ENCODE measurements at regions not wholly inside any gene's neighbourhood (a gene's known extent, or its start where the extent isn't known, plus 50 kb on each side); places are given as distances from the start of the nearest gene placed in this dataset.

DNA sequence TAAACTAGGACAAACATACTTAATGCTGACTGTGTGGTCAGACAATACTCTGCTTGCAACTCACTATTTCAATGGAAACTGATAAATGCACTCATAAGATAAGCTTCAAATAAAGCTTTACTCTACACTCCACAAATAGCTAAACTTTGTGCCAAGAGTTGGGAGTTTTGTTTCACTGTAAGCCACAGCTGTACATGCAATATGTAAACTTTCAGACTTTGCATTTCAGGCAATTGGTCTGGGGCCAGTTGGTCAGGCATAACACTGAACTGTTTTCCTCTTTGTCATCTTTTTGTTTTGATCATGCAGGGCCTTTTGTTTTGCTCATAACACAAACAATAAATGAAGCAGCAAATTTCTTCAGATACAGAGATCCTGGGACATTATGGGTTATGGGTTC, 426.2 kb downstream of the IPO8 start:
- peaks cover 8 to 21% (median 11%) of the 10 kb centered on the region in 3 donors for H3K9me3 Mint-ChIP-seq
- no peak overlapping the region for H3K27ac ChIP-seq (ENCODE audit: low read length)
- H3K4me3 ChIP-seq (ENCODE audit: control insufficient read depth in 1 of 2, extremely low read depth in 1 of 2, low read length in 1 of 2) = no peak overlapping the region
- H3K27me3 ChIP-seq (replicated peaks in 1 of 2; ENCODE audit: control insufficient read depth in 2 of 2, extremely low read depth in 1 of 2, insufficient read depth in 2 of 2, low read length in 1 of 2) = no peaks in the 10 kb centered on the region
- no peaks in the 10 kb centered on the region for H3K9me3 ChIP-seq
- ATAC-seq (replicated peaks in 1 of 4) (no peak), DNase-seq (no peak)
- ChIA-PET CTCF (no interaction called here), POLR2A (no interaction called here)
- no peak overlapping the region for H3K4me3 Mint-ChIP-seq
- H3K4me1 ChIP-seq (ENCODE audit: control insufficient read depth in 1 of 2, extremely low read depth in 1 of 2, insufficient read depth in 2 of 2, low read length in 2 of 2) = no peaks in the 10 kb centered on the region
- H3K27me3 Mint-ChIP-seq = no peaks in the 10 kb centered on the region
- H3K36me3 Mint-ChIP-seq = no peaks in the 10 kb centered on the region
- no peaks in the 10 kb centered on the region for H3K4me1 Mint-ChIP-seq
- no peak overlapping the region for H3K27ac Mint-ChIP-seq
- no peaks in the 10 kb centered on the region for H3K36me3 ChIP-seq (ENCODE audit: control insufficient read depth in 2 of 2, extremely low read depth in 1 of 2, insufficient read depth in 1 of 2, low read length in 1 of 2)

DNA sequence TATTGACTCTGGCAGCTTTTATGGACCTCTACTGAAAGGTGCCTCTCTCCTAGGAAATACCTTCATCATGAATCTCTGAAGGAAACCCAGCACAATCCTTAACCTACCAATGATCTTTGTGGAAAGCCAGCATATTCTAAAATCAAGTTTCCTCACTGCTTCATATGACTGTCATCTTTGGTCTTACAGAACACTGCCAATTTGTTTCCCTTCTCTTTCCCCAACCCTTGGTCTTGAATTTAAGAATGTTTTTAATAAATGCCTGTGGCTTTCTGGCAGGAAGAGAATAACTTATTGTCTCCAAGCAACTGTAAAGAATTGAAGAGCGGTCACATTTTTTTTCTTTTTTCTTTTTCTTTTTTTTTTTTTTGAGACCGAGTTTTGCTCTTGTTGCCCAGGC, 427.6 kb downstream of the IPO8 start:
- no peaks in the 10 kb centered on the region for H3K9me3 ChIP-seq
- no peak for ATAC-seq (replicated peaks in 1 of 4)
- H3K27ac Mint-ChIP-seq = no peak overlapping the region
- DNase-seq = no peak
- H3K27me3 ChIP-seq (replicated peaks in 1 of 2; ENCODE audit: control insufficient read depth in 2 of 2, extremely low read depth in 1 of 2, insufficient read depth in 2 of 2, low read length in 1 of 2) = no peaks in the 10 kb centered on the region
- H3K36me3 Mint-ChIP-seq = no peaks in the 10 kb centered on the region
- H3K36me3 ChIP-seq (ENCODE audit: control insufficient read depth in 2 of 2, extremely low read depth in 1 of 2, insufficient read depth in 1 of 2, low read length in 1 of 2) = no peaks in the 10 kb centered on the region
- no peaks in the 10 kb centered on the region for H3K4me1 ChIP-seq (ENCODE audit: control insufficient read depth in 1 of 2, extremely low read depth in 1 of 2, insufficient read depth in 2 of 2, low read length in 2 of 2)
- H3K4me3 ChIP-seq (ENCODE audit: control insufficient read depth in 1 of 2, extremely low read depth in 1 of 2, low read length in 1 of 2) = no peak overlapping the region
- no CpG with 5 or more reads among the region's 2 CpGs for WGBS (ENCODE audit: insufficient coverage)
- no peak overlapping the region for H3K27ac ChIP-seq (ENCODE audit: low read length)
- ChIA-PET POLR2A (no interaction called here), CTCF (no interaction called here)
- H3K27me3 Mint-ChIP-seq = no peaks in the 10 kb centered on the region
- H3K4me3 Mint-ChIP-seq = no peak overlapping the region
- no peaks in the 10 kb centered on the region for H3K4me1 Mint-ChIP-seq
- H3K9me3 Mint-ChIP-seq = peaks cover 2 to 16% (median 5%) of the 10 kb centered on the region in 3 donors

DNA sequence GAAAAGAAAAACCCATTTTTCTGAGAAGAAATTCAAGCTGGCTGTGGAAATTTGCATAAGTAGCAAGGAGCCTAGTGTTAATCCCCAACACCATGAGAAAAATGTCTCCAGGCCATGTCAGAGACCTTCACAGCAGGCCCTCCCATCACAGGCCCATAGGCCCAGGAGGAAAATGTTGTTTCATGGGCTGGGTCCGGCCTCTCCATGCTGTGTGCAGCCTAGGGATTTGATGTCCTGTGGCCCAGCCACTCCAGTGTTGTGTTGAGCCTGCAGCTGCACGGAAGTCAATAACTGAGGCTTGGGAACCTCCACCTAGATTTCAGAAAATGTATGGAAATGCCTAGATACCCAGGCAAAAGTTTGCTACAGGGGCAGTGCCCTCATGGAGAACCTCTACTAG, 432.2 kb downstream of the IPO8 start:
- H3K4me1 Mint-ChIP-seq = no peaks in the 10 kb centered on the region
- no peak overlapping the region for H3K27ac Mint-ChIP-seq
- H3K9me3 Mint-ChIP-seq = peaks cover 6 to 15% (median 12%) of the 10 kb centered on the region in 3 donors
- DNase-seq (no peak), ATAC-seq (replicated peaks in 1 of 4) (no peak)
- Histone ChIP-seq H3K4me3 (ENCODE audit: control insufficient read depth in 1 of 2, extremely low read depth in 1 of 2, low read length in 1 of 2) (no peak overlapping the region), H3K27me3 (replicated peaks in 1 of 2; ENCODE audit: control insufficient read depth in 2 of 2, extremely low read depth in 1 of 2, insufficient read depth in 2 of 2, low read length in 1 of 2) (no peaks in the 10 kb centered on the region), H3K4me1 (ENCODE audit: control insufficient read depth in 1 of 2, extremely low read depth in 1 of 2, insufficient read depth in 2 of 2, low read length in 2 of 2) (no peaks in the 10 kb centered on the region), H3K36me3 (ENCODE audit: control insufficient read depth in 2 of 2, extremely low read depth in 1 of 2, insufficient read depth in 1 of 2, low read length in 1 of 2) (no peaks in the 10 kb centered on the region), H3K9me3 (no peaks in the 10 kb centered on the region), H3K27ac (ENCODE audit: low read length) (no peak overlapping the region)
- no peak overlapping the region for H3K4me3 Mint-ChIP-seq
- POLR2A ChIA-PET = no interaction called here
- CTCF ChIA-PET = no interaction called here
- 78% methylated on average over 2 of the region's 2 CpGs for WGBS (ENCODE audit: insufficient coverage)
- no peaks in the 10 kb centered on the region for H3K36me3 Mint-ChIP-seq
- H3K27me3 Mint-ChIP-seq = no peaks in the 10 kb centered on the region

DNA sequence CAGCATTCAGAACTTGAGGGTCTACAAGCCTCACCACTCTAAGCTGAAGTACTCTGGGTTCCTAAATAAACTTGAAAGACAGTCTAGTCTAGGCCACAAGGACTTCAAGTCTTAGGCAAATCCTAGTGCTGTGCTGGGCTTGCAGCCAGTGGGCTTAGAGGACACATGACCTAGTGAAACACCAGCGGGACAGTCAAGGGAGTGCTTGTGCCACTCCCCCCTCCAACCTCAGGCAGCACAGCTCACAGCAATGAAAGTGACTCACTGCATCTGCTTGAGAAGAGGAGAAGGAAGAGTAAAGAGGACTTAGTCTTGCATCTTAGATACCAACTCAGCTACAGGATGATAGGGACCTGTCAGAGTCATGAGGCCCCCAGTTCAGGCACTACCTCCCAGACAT, 438.1 kb downstream of the IPO8 start:
- WGBS (ENCODE audit: insufficient coverage) = no CpG with 5 or more reads among the region's 1 CpG
- no peaks in the 10 kb centered on the region for H3K27me3 Mint-ChIP-seq
- ATAC-seq (replicated peaks in 1 of 4) (no peak), DNase-seq (no peak)
- CTCF ChIA-PET = no interaction called here
- no peaks in the 10 kb centered on the region for H3K4me1 Mint-ChIP-seq
- H3K4me3 ChIP-seq (ENCODE audit: control insufficient read depth in 1 of 2, extremely low read depth in 1 of 2, low read length in 1 of 2) = no peak overlapping the region
- H3K27ac ChIP-seq (ENCODE audit: low read length) = no peak overlapping the region
- no peaks in the 10 kb centered on the region for H3K9me3 ChIP-seq
- no peaks in the 10 kb centered on the region for H3K36me3 Mint-ChIP-seq
- H3K36me3 ChIP-seq (ENCODE audit: control insufficient read depth in 2 of 2, extremely low read depth in 1 of 2, insufficient read depth in 1 of 2, low read length in 1 of 2) = no peaks in the 10 kb centered on the region
- H3K27ac Mint-ChIP-seq = no peak overlapping the region
- POLR2A ChIA-PET = no interaction called here
- H3K4me3 Mint-ChIP-seq = no peak overlapping the region
- H3K4me1 ChIP-seq (ENCODE audit: control insufficient read depth in 1 of 2, extremely low read depth in 1 of 2, insufficient read depth in 2 of 2, low read length in 2 of 2) = no peaks in the 10 kb centered on the region
- H3K9me3 Mint-ChIP-seq = peaks cover 4 to 13% (median 6%) of the 10 kb centered on the region in 3 donors
- no peaks in the 10 kb centered on the region for H3K27me3 ChIP-seq (replicated peaks in 1 of 2; ENCODE audit: control insufficient read depth in 2 of 2, extremely low read depth in 1 of 2, insufficient read depth in 2 of 2, low read length in 1 of 2)

DNA sequence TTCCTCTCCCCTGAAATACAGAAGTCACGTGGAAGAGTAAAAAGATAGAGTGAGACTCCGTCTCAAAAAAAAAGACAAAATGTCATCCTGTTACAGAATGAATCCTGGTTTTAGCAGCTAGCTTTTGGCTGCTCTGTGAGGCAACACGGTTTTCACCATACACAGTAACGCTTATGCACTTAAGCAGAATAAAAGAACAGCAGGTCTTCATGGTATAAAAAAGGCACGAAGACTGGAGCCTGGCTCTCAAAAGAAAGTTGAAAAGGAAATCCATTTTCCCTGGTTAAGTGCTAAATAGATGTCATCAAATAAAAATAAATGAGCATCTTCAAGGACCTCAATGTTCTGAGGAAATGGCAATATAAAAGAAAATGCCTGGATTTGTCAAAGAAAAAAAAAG, 444.1 kb downstream of the IPO8 start:
- WGBS (ENCODE audit: insufficient coverage) = 76% methylated on average over 4 of the region's 5 CpGs
- DNase-seq = no peak
- CTCF ChIA-PET = no interaction called here

DNA sequence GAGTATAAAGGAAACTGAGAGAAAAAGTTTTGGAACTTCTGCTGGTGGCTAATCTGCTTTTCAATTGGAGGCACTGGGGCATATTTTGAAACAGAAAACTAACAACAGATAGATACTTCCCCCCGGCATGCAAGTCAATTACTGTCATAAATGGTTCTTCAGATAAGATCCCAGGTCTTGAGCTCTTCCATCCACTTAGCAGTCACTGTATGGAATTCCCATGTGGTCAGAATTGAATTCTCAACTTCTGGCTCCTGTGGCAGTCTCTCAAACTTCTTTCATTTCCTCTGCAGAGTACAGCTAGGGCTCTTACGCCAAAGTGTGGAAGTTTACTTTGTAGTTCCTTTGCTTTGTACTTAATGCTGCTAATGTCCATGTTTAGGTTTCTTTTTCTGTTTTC, 452.2 kb downstream of the IPO8 start:
- H3K36me3 ChIP-seq (ENCODE audit: control insufficient read depth in 2 of 2, extremely low read depth in 1 of 2, insufficient read depth in 1 of 2, low read length in 1 of 2) = no peaks in the 10 kb centered on the region
- Mint-ChIP-seq H3K9me3 (no peaks in the 10 kb centered on the region), H3K27ac (no peak overlapping the region), H3K4me1 (no peaks in the 10 kb centered on the region), H3K4me3 (no peak overlapping the region), H3K36me3 (no peaks in the 10 kb centered on the region), H3K27me3 (peaks cover 0 to 2% of the 10 kb centered on the region in 2 donors)
- no peak for DNase-seq
- ATAC-seq (replicated peaks in 1 of 4) = no peak
- H3K27ac ChIP-seq (ENCODE audit: low read length) = no peak overlapping the region
- 100% methylated on average over 1 of the region's 2 CpGs for whole genome bisulfite sequencing (ENCODE audit: insufficient coverage)
- H3K9me3 ChIP-seq = no peaks in the 10 kb centered on the region
- CTCF ChIA-PET = no interaction called here
- no peaks in the 10 kb centered on the region for H3K4me1 ChIP-seq (ENCODE audit: control insufficient read depth in 1 of 2, extremely low read depth in 1 of 2, insufficient read depth in 2 of 2, low read length in 2 of 2)
- H3K27me3 ChIP-seq (replicated peaks in 1 of 2; ENCODE audit: control insufficient read depth in 2 of 2, extremely low read depth in 1 of 2, insufficient read depth in 2 of 2, low read length in 1 of 2) = no peaks in the 10 kb centered on the region
- no peak overlapping the region for H3K4me3 ChIP-seq (ENCODE audit: control insufficient read depth in 1 of 2, extremely low read depth in 1 of 2, low read length in 1 of 2)
- POLR2A ChIA-PET = interaction anchor here in 1 of 2 donors (0.5 kb wide), 1 partner anchor 9 kb away, joined by 5 read pairs; no protein-coding TSS in a partner anchor

More for the DNA sequence above, 444.1 kb downstream of the IPO8 start:
- H3K27me3 Mint-ChIP-seq = no peaks in the 10 kb centered on the region
- POLR2A ChIA-PET = no interaction called here
- H3K36me3 Mint-ChIP-seq = no peaks in the 10 kb centered on the region
- no peak overlapping the region for H3K4me3 Mint-ChIP-seq
- no peak overlapping the region for H3K27ac ChIP-seq (ENCODE audit: low read length)
- no peaks in the 10 kb centered on the region for H3K4me1 Mint-ChIP-seq
- H3K9me3 Mint-ChIP-seq = peaks cover 3 to 7% (median 4%) of the 10 kb centered on the region in 3 donors
- no peak overlapping the region for H3K27ac Mint-ChIP-seq
- no peak overlapping the region for H3K4me3 ChIP-seq (ENCODE audit: control insufficient read depth in 1 of 2, extremely low read depth in 1 of 2, low read length in 1 of 2)
- H3K27me3 ChIP-seq (replicated peaks in 1 of 2; ENCODE audit: control insufficient read depth in 2 of 2, extremely low read depth in 1 of 2, insufficient read depth in 2 of 2, low read length in 1 of 2) = no peaks in the 10 kb centered on the region
- no peaks in the 10 kb centered on the region for H3K4me1 ChIP-seq (ENCODE audit: control insufficient read depth in 1 of 2, extremely low read depth in 1 of 2, insufficient read depth in 2 of 2, low read length in 2 of 2)
- H3K36me3 ChIP-seq (ENCODE audit: control insufficient read depth in 2 of 2, extremely low read depth in 1 of 2, insufficient read depth in 1 of 2, low read length in 1 of 2) = no peaks in the 10 kb centered on the region
- no peak for ATAC-seq (replicated peaks in 1 of 4)
- H3K9me3 ChIP-seq = no peaks in the 10 kb centered on the region

DNA sequence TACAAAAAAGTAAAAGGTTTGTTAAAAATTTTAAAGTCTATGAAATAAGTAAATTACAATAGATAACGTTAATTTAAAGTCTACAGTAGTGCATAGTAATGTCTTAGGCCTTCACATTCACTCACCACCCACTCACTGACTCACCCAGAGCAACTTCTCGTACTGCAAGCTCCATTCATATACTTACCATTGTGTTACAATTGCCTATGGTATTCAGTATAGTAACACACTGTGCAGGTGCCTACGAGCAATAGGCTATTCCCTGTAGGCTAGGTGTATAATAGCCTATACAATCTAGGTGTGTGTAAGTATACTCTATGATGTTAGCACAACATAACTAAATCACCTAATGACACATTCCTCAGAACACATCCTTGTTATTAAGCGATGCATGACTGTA, 435.3 kb upstream of the TMTC1 start:
- Mint-ChIP-seq H3K27ac (no peak overlapping the region), H3K4me3 (no peak overlapping the region), H3K4me1 (no peaks in the 10 kb centered on the region), H3K36me3 (no peaks in the 10 kb centered on the region), H3K27me3 (no peaks in the 10 kb centered on the region), H3K9me3 (peaks cover 0 to 5% (median 0%) of the 10 kb centered on the region in 3 donors)
- ChIA-PET POLR2A (no interaction called here), CTCF (no interaction called here)
- Histone ChIP-seq H3K36me3 (ENCODE audit: control insufficient read depth in 2 of 2, extremely low read depth in 1 of 2, insufficient read depth in 1 of 2, low read length in 1 of 2) (no peaks in the 10 kb centered on the region), H3K27ac (ENCODE audit: low read length) (no peak overlapping the region), H3K27me3 (replicated peaks in 1 of 2; ENCODE audit: control insufficient read depth in 2 of 2, extremely low read depth in 1 of 2, insufficient read depth in 2 of 2, low read length in 1 of 2) (no peaks in the 10 kb centered on the region), H3K9me3 (no peaks in the 10 kb centered on the region), H3K4me1 (ENCODE audit: control insufficient read depth in 1 of 2, extremely low read depth in 1 of 2, insufficient read depth in 2 of 2, low read length in 2 of 2) (no peaks in the 10 kb centered on the region), H3K4me3 (ENCODE audit: control insufficient read depth in 1 of 2, extremely low read depth in 1 of 2, low read length in 1 of 2) (no peak overlapping the region)
- DNase-seq (no peak), ATAC-seq (replicated peaks in 1 of 4) (no peak)
- no CpG with 5 or more reads among the region's 4 CpGs for WGBS (ENCODE audit: insufficient coverage)

Data from T-cell (primary cell).